Colonic mucosa (tissue), 4 donors: ENCODE measurements at regions not wholly inside any gene's neighbourhood (a gene's known extent, or its start where the extent isn't known, plus 50 kb on each side); places are given as distances from the start of the nearest gene placed in this dataset.
A peak's percentile ranks its signal among the peaks of the same experiment; 100 is the strongest.

ENCODE experiments used
- DNase-seq: peaks from one replicate; pipeline ENCODE4 v3.0.0-alpha.2; 2020
- H3K27ac ChIP-seq: fragments of 200-600 bp; one replicate; pipeline ENCODE4 v1.8.0; 2021
- H3K27me3 ChIP-seq: fragments of 200-600 bp; one replicate; pipeline ENCODE4 v1.8.0; 2021
- H3K36me3 ChIP-seq: fragments of 200-600 bp; one replicate; pipeline ENCODE4 v1.8.0; 2021
- H3K4me1 ChIP-seq: fragments of 200-600 bp; one replicate; pipeline ENCODE4 v1.8.0; 2021; ENCODE audit warnings: mild to moderate bottlenecking
- H3K4me3 ChIP-seq: fragments of 200-600 bp; one replicate; pipeline ENCODE4 v1.8.0; 2021
- H3K9ac ChIP-seq, 2 donors: one replicate each; pipeline ENCODE4 v1.7.0; 2013; ENCODE audit warnings: control low read depth in 2 of 2, low read depth in 2 of 2, low read length in 2 of 2
- H3K9me3 ChIP-seq: fragments of 200-600 bp; one replicate; pipeline ENCODE4 v1.8.0; 2021
- CTCF ChIP-seq: fragments of 200-600 bp; IDR thresholded peaks from one replicate; pipeline ENCODE4 v1.8.0; 2022; ENCODE audit warnings: antibody characterized with exemption, mild to moderate bottlenecking
- intact Hi-C: fragments of 100-400 bp; cut with DNase I; formaldehyde crosslinking; loops from one replicate; pipeline ENCODE4 v1.14.1; 2022
- donor health status: healthy.
- donor health status: DM: no; HTN: no; CAD: no.
- donor health status: DM: no; HTN: no; CAD: no.

GRCh38 chr4:89175611-89176010 lies 64.3 kb downstream of the TIGD2 start:
- no peaks in the 10 kb centered on the region for H3K27me3 ChIP-seq
- intact Hi-C loops, result no loop called here
- H3K9ac ChIP-seq, result no peak overlapping the region
- TF ChIP-seq CTCF, result no peak
- H3K36me3 ChIP-seq, result no peaks in the 10 kb centered on the region
- H3K9me3 ChIP-seq, result no peaks in the 10 kb centered on the region
- DNase-seq, result peak; percentile 33
- no peak overlapping the region for H3K4me3 ChIP-seq
- no peaks in the 10 kb centered on the region for H3K4me1 ChIP-seq
- no peak overlapping the region for H3K27ac ChIP-seq

- no peak for DNase-seq
- no peaks in the 10 kb centered on the region for H3K4me1 ChIP-seq
- TF ChIP-seq CTCF, result no peak
- H3K9ac ChIP-seq, result no peak overlapping the region
- no peak overlapping the region for H3K4me3 ChIP-seq
- H3K27ac ChIP-seq, result no peak overlapping the region
- intact Hi-C loops, result no loop called here
- no peaks in the 10 kb centered on the region for H3K9me3 ChIP-seq
- H3K27me3 ChIP-seq, result no peaks in the 10 kb centered on the region
- no peaks in the 10 kb centered on the region for H3K36me3 ChIP-seq
Observed at GRCh38 chr4:89177807-89178206, 66.5 kb downstream of the TIGD2 start.

- TF ChIP-seq CTCF, result no peak
- Histone ChIP-seq H3K4me1 (no peaks in the 10 kb centered on the region), H3K9me3 (no peaks in the 10 kb centered on the region), H3K27ac (no peak overlapping the region), H3K4me3 (no peak overlapping the region), H3K9ac (no peak overlapping the region), H3K36me3 (no peaks in the 10 kb centered on the region), H3K27me3 (no peaks in the 10 kb centered on the region)
- DNase-seq, result no peak
- intact Hi-C loops, result no loop called here
Observed at GRCh38 chr4:89184407-89184806, 73.1 kb downstream of the TIGD2 start.
